IMR-90 (cell line): ENCODE measurements at regions not wholly inside any gene's neighbourhood (a gene's known extent, or its start where the extent isn't known, plus 50 kb on each side); places are given as distances from the start of the nearest gene placed in this dataset.
"Not testable (repeated sequence)": the region's sequence is repeated elsewhere in the genome, so short reads cannot be mapped to it uniquely, and the experiment has no call there.

Source experiments
- ATAC-seq: fragments of 200-7000 bp; cut with Tn5 transposase; 2 replicates; pipeline ENCODE4 v1.9.1; 2020; ENCODE audit warnings: low read depth, mild to moderate bottlenecking, moderate library complexity
- BruUV-seq: library from RNA; stranded (reverse); fragments of 400-500 nt; replicated peaks from 2 replicates; lab custom pipeline; 2021; lab: Mats Ljungman, UMichigan
- CTCF ChIA-PET: fragments of 300-600 bp; formaldehyde crosslinking; extraction: SDS; loops from one replicate; lab custom pipeline; 2021; ENCODE audit warnings: antibody characterized with exemption; lab: Yijun Ruan, JAX
- POLR2A ChIA-PET: fragments of 300-600 bp; sonication (Branson Sonifier 250); formaldehyde crosslinking; loops from one replicate; lab custom pipeline; 2022; ENCODE audit warnings: antibody characterized with exemption; ENCODE audit not compliant: unreplicated experiment; lab: Charles Lee
- DNase-seq: peaks from one replicate; pipeline ENCODE4 v3.0.0; 2013
- H2AFZ ChIP-seq: replicated peaks from 2 replicates; pipeline ENCODE3; 2013; ENCODE audit warnings: low read length, mild to moderate bottlenecking; ENCODE audit not compliant: poor library complexity
- H2AK5ac ChIP-seq: 2 replicates; pipeline ENCODE4 v1.6.1; 2013; ENCODE audit warnings: low read depth, low read length, inconsistent platforms
- H2AK9ac ChIP-seq: replicated peaks from 2 replicates; pipeline ENCODE3; 2013; ENCODE audit warnings: mild to moderate bottlenecking, low read depth, low read length, moderate library complexity; ENCODE audit not compliant: poor library complexity
- H2BK120ac ChIP-seq: 2 replicates; pipeline ENCODE4 v1.6.1; 2013; ENCODE audit warnings: low read depth, low read length, inconsistent platforms
- H2BK15ac ChIP-seq: 3 replicates; pipeline ENCODE4 v1.6.1; 2013; ENCODE audit warnings: low read depth, low read length, inconsistent platforms
- H2BK20ac ChIP-seq: 2 replicates; pipeline ENCODE4 v1.6.1; 2013; ENCODE audit warnings: low read depth, mild to moderate bottlenecking, inconsistent platforms, low read length, moderate library complexity
- H2BK5ac ChIP-seq: 2 replicates; pipeline ENCODE4 v1.6.1; 2013; ENCODE audit warnings: mild to moderate bottlenecking, low read depth, low read length, inconsistent platforms; ENCODE audit not compliant: poor library complexity, severe bottlenecking
- H3K14ac ChIP-seq: replicated peaks from 2 replicates; pipeline ENCODE4 v1.6.1; 2013; ENCODE audit warnings: low read depth, low read length, inconsistent platforms
- H3K18ac ChIP-seq: 2 replicates; pipeline ENCODE4 v1.6.1; 2013; ENCODE audit warnings: low read depth, low read length, control low read depth
- H3K23ac ChIP-seq: 2 replicates; pipeline ENCODE4 v1.6.1; 2013; ENCODE audit warnings: low read depth, low read length, inconsistent platforms
- H3K27ac ChIP-seq: 2 replicates; pipeline ENCODE4 v1.5.1; 2013; ENCODE audit warnings: mild to moderate bottlenecking, control low read depth, low read length; ENCODE audit not compliant: insufficient read depth
- H3K27me3 ChIP-seq: 2 replicates; pipeline ENCODE4 v1.6.1; 2013; ENCODE audit warnings: low read length; ENCODE audit not compliant: control insufficient read depth, insufficient read depth
- H3K36me3 ChIP-seq: 2 replicates; pipeline ENCODE4 v1.6.1; 2013; ENCODE audit warnings: low read length, mixed read lengths; ENCODE audit not compliant: control insufficient read depth, insufficient read depth
- H3K4ac ChIP-seq: 2 replicates; pipeline ENCODE4 v1.6.1; 2013; ENCODE audit warnings: low read depth, low read length, inconsistent platforms
- H3K4me1 ChIP-seq: 2 replicates; pipeline ENCODE4 v1.6.1; 2013; ENCODE audit warnings: low read length, mixed read lengths; ENCODE audit not compliant: control insufficient read depth, insufficient read depth
- H3K4me2 ChIP-seq: 2 replicates; pipeline ENCODE4 v1.6.1; 2013; ENCODE audit warnings: low read depth, mild to moderate bottlenecking, control low read depth, low read length, moderate library complexity
- H3K4me3 ChIP-seq: 2 replicates; pipeline ENCODE4 v1.5.1; 2013; ENCODE audit warnings: low read depth, mild to moderate bottlenecking, control low read depth, low read length, moderate library complexity; ENCODE audit not compliant: insufficient read depth
- H3K56ac ChIP-seq: 2 replicates; pipeline ENCODE4 v1.6.1; 2013; ENCODE audit warnings: low read length, inconsistent platforms; ENCODE audit not compliant: insufficient read depth; ENCODE audit errors: extremely low read depth
- H3K79me1 ChIP-seq, 2 experiments: 2 replicates each; pipeline ENCODE4 v1.6.1; 2013; ENCODE audit warnings: low read length in 2 of 2, inconsistent platforms in 1 of 2, low read depth in 1 of 2
- H3K9ac ChIP-seq: 2 replicates; pipeline ENCODE4 v1.6.1; 2013; ENCODE audit warnings: low read depth, low read length, control low read depth
- H3K9me1 ChIP-seq: 2 replicates; pipeline ENCODE4 v1.6.1; 2013; ENCODE audit warnings: low read length, inconsistent platforms; ENCODE audit not compliant: insufficient read depth
- H3K9me3 ChIP-seq: 2 replicates; pipeline ENCODE4 v1.6.1; 2013; ENCODE audit warnings: low read length; ENCODE audit not compliant: control insufficient read depth, insufficient read depth
- H4K20me1 ChIP-seq: 2 replicates; pipeline ENCODE4 v1.6.1; 2013; ENCODE audit warnings: low read length, inconsistent platforms; ENCODE audit not compliant: insufficient read depth
- H4K5ac ChIP-seq: 2 replicates; pipeline ENCODE4 v1.6.1; 2013; ENCODE audit warnings: mild to moderate bottlenecking, low read depth, low read length, control low read depth
- H4K8ac ChIP-seq, 2 experiments: 2 replicates each; pipeline ENCODE4 v1.6.1; 2013; ENCODE audit warnings: low read depth in 2 of 2, low read length in 2 of 2, control low read depth in 1 of 2, inconsistent platforms in 1 of 2
- H4K91ac ChIP-seq: 2 replicates; pipeline ENCODE4 v1.6.1; 2013; ENCODE audit warnings: low read depth, low read length, inconsistent platforms; ENCODE audit not compliant: insufficient read depth
- WGBS, 2 experiments: methylation state at CpG; one replicate each; pipeline versions ENCODE4 v1.1.5 to v1.1.7; 2013; ENCODE audit warnings: missing lambda C conversion rate in 2 of 2; ENCODE audit not compliant: insufficient read length in 1 of 2; ENCODE audit errors: extremely low coverage in 2 of 2; 5-methylcytosine and 5-hydroxymethylcytosine counted together
- dilution Hi-C: fragments of 300-500 bp; cut with HindIII; formaldehyde crosslinking; loops from one replicate; pipeline ENCODE4 v1.14.3; 2018; ENCODE audit warnings: low sequenced_read_pairs; ENCODE audit not compliant: unreplicated experiment
- in situ Hi-C: fragments of 300-500 bp; cut with MboI; formaldehyde crosslinking; loops from 3 replicates; pipeline ENCODE4 v1.14.3; 2019; ENCODE audit warnings: low sequenced_read_pairs, inconsistent platforms, mixed read lengths
- intact Hi-C: fragments of 100-400 bp; cut with micrococcal nuclease; formaldehyde crosslinking; loops from 2 replicates; pipeline ENCODE4 v1.10.0; 2022

- H3K18ac ChIP-seq, H3K36me3 ChIP-seq, POLR2A ChIA-PET, H3K79me1 ChIP-seq, H2AK9ac ChIP-seq, H3K56ac ChIP-seq, H2BK15ac ChIP-seq, dilution Hi-C loops, H4K20me1 ChIP-seq, H2BK120ac ChIP-seq, H2BK5ac ChIP-seq, CTCF ChIA-PET, H3K23ac ChIP-seq, H4K91ac ChIP-seq, H2AK5ac ChIP-seq, H3K9me3 ChIP-seq, H3K27ac ChIP-seq, H3K4ac ChIP-seq, H3K9ac ChIP-seq, H2BK20ac ChIP-seq, H4K5ac ChIP-seq, BruUV-seq, H3K9me1 ChIP-seq, H3K14ac ChIP-seq, H3K27me3 ChIP-seq, intact Hi-C loops, H2AFZ ChIP-seq, in situ Hi-C loops, ATAC-seq, H4K8ac ChIP-seq, H3K4me1 ChIP-seq: not testable (repeated sequence)
- DNase-seq, result peak; percentile 67
- WGBS, 2 experiments, result no CpG with 5 or more reads among the region's 42 CpGs
- peak overlapping the region; percentile 20 for H3K4me3 ChIP-seq
- H3K4me2 ChIP-seq, result peak overlapping the region; percentile 67
Observed at GRCh38 chr9:41356588-41357349, 167.7 kb upstream of the ZNG1F start.

GRCh38 chr9:41355712-41356450 is 166.8 kb upstream of the ZNG1F start:
- H3K9me1 ChIP-seq, intact Hi-C loops, H3K4me2 ChIP-seq, H3K14ac ChIP-seq, H3K4me1 ChIP-seq, H2BK15ac ChIP-seq, H2AFZ ChIP-seq, H3K9ac ChIP-seq, H2BK20ac ChIP-seq, H3K23ac ChIP-seq, H3K56ac ChIP-seq, H3K27me3 ChIP-seq, H3K18ac ChIP-seq, H3K36me3 ChIP-seq, H4K5ac ChIP-seq, H4K91ac ChIP-seq, H3K4ac ChIP-seq, H2AK5ac ChIP-seq, H3K4me3 ChIP-seq, H2AK9ac ChIP-seq, H3K27ac ChIP-seq, H2BK120ac ChIP-seq, POLR2A ChIA-PET, H3K9me3 ChIP-seq, H2BK5ac ChIP-seq, in situ Hi-C loops, dilution Hi-C loops, H4K8ac ChIP-seq, CTCF ChIA-PET, ATAC-seq, BruUV-seq, H3K79me1 ChIP-seq, H4K20me1 ChIP-seq, DNase-seq: not testable (repeated sequence)
- WGBS, 2 experiments, result no CpG with 5 or more reads among the region's 36 CpGs
